ENCODE measurements at regions not wholly inside any gene's neighbourhood (a gene's known extent, or its start where the extent isn't known, plus 50 kb on each side); places are given as distances from the start of the nearest gene placed in this dataset.
"Not testable (repeated sequence)": the region's sequence is repeated elsewhere in the genome, so short reads cannot be mapped to it uniquely, and the experiment has no call there.

- no peak for DNase-seq
These were observed 680.5 kb upstream of the NOVA1 start for GRCh38 chr14:27278341-27278740.

- no peak for DNase-seq
These were observed 707.7 kb upstream of the NOVA1 start for GRCh38 chr14:27305441-27305945.

- DNase-seq: not testable (repeated sequence)
These were observed 714.9 kb upstream of the NOVA1 start for GRCh38 chr14:27312730-27313129.

GRCh38 chr14:27314231-27314630 is 716.4 kb upstream of the NOVA1 start:
- no peak for DNase-seq

- DNase-seq: no peak
These were observed 717.6 kb upstream of the NOVA1 start for GRCh38 chr14:27315477-27315876.

GRCh38 chr14:27315947-27316346 is 718.1 kb upstream of the NOVA1 start:
- no peak for DNase-seq

GRCh38 chr14:27318774-27319420 is 721.1 kb upstream of the NOVA1 start:
- DNase-seq: no peak

- no peak for DNase-seq
These were observed 722.4 kb upstream of the NOVA1 start for GRCh38 chr14:27320261-27320660.

GRCh38 chr14:27327095-27327494 is 729.3 kb upstream of the NOVA1 start:
- no peak for DNase-seq

- no peak for DNase-seq
These were observed 740.2 kb upstream of the NOVA1 start for GRCh38 chr14:27338012-27338411.

GRCh38 chr14:27363036-27363435 is 765.2 kb upstream of the NOVA1 start:
- not testable (repeated sequence) for DNase-seq

- no peak for DNase-seq
These were observed 768.8 kb upstream of the NOVA1 start for GRCh38 chr14:27366596-27366995.

- DNase-seq: no peak
These were observed 769.5 kb upstream of the NOVA1 start for GRCh38 chr14:27367345-27367744.

- no peak for DNase-seq
These were observed 772.2 kb upstream of the NOVA1 start for GRCh38 chr14:27370074-27370473.

GRCh38 chr14:27370775-27371174 is 772.9 kb upstream of the NOVA1 start:
- no peak for DNase-seq

- no peak for DNase-seq
These were observed 773.4 kb upstream of the NOVA1 start for GRCh38 chr14:27371209-27371608.

GRCh38 chr14:27371868-27372267 is 774.0 kb upstream of the NOVA1 start:
- DNase-seq: no peak

- no peak for DNase-seq
These were observed 774.9 kb upstream of the NOVA1 start for GRCh38 chr14:27372771-27373170.

- no peak for DNase-seq
These were observed 786.3 kb upstream of the NOVA1 start for GRCh38 chr14:27384124-27384523.

- no peak for DNase-seq
These were observed 788.6 kb upstream of the NOVA1 start for GRCh38 chr14:27386391-27386790.

- no peak for DNase-seq
These were observed 789.6 kb upstream of the NOVA1 start for GRCh38 chr14:27387463-27387862.

- no peak for DNase-seq
These were observed 791.6 kb upstream of the NOVA1 start for GRCh38 chr14:27389402-27389801.

GRCh38 chr14:27390155-27390554 is 792.3 kb upstream of the NOVA1 start:
- no peak for DNase-seq

GRCh38 chr14:27391331-27391730 is 793.5 kb upstream of the NOVA1 start:
- no peak for DNase-seq

- no peak for DNase-seq
These were observed 794.3 kb upstream of the NOVA1 start for GRCh38 chr14:27392153-27392552.

All from stimulated activated CD4-positive, alpha-beta T cell treated with anti-CD3 and anti-CD28 coated beads, Interleukin-15, amount 100 ng/mL, for 24 hours (primary cell).